SK-N-SH (cell line): ENCODE measurements at regions not wholly inside any gene's neighbourhood (a gene's known extent, or its start where the extent isn't known, plus 50 kb on each side); places are given as distances from the start of the nearest gene placed in this dataset.

ENCODE experiments used
- CHD2 ChIP-seq: fragments of 150-350 bp; IDR thresholded peaks from 2 replicates; pipeline ENCODE4 v1.6.1; 2018; ENCODE audit warnings: low read length; ENCODE audit not compliant: partially characterized antibody
- GABPA ChIP-seq: IDR thresholded peaks from 2 replicates; pipeline ENCODE4 v1.4.0; 2012; ENCODE audit warnings: low read depth, mild to moderate bottlenecking
- NRF1 ChIP-seq: IDR thresholded peaks from 2 replicates; pipeline ENCODE4 v1.6.1; 2012; ENCODE audit warnings: low read depth, mild to moderate bottlenecking, low read length
- POLR2AphosphoS5 ChIP-seq: IDR thresholded peaks from 2 replicates; pipeline ENCODE4 v1.6.1; 2012; ENCODE audit warnings: low read depth, low read length
- RCOR1 ChIP-seq: fragments of 150-350 bp; IDR thresholded peaks from 2 replicates; pipeline ENCODE4 v1.6.1; 2017; ENCODE audit warnings: antibody characterized with exemption, low read length
- RFX5 ChIP-seq: IDR thresholded peaks from 2 replicates; pipeline ENCODE4 v1.6.1; 2012; ENCODE audit warnings: mild to moderate bottlenecking, improper control_type of control experiment, low read length
- RXRA ChIP-seq: IDR thresholded peaks from 2 replicates; pipeline ENCODE4 v1.4.0; 2012; ENCODE audit warnings: low read depth, mild to moderate bottlenecking, borderline replicate concordance
- SIN3A ChIP-seq: IDR thresholded peaks from 2 replicates; pipeline ENCODE4 v1.6.1; 2012; ENCODE audit warnings: low read depth, mild to moderate bottlenecking, low read length, moderate library complexity, borderline replicate concordance
- TAF1 ChIP-seq: IDR thresholded peaks from 2 replicates; pipeline ENCODE4 v1.6.1; 2012; ENCODE audit warnings: low read depth, mild to moderate bottlenecking, low read length, moderate library complexity, borderline replicate concordance
- YY1 ChIP-seq: IDR thresholded peaks from 2 replicates; pipeline ENCODE4 v1.4.0; 2012; ENCODE audit warnings: low read depth, mild to moderate bottlenecking
- TF ChIP-seq, protein P1 (sequence below): fragments of 200-600 bp; sonication (generic); IDR thresholded peaks from 2 replicates; pipeline ENCODE4 v1.6.1; 2017; ENCODE audit warnings: antibody characterized with exemption, mild to moderate bottlenecking, moderate library complexity
- TF ChIP-seq, protein P2 (sequence below): IDR thresholded peaks from 2 replicates; pipeline ENCODE4 v1.4.0; 2012; ENCODE audit warnings: low read depth
- TF ChIP-seq, protein P3 (sequence below): fragments of 150-350 bp; IDR thresholded peaks from 2 replicates; pipeline ENCODE4 v1.6.1; 2016; ENCODE audit warnings: mild to moderate bottlenecking, low read depth, low read length

DNA sequence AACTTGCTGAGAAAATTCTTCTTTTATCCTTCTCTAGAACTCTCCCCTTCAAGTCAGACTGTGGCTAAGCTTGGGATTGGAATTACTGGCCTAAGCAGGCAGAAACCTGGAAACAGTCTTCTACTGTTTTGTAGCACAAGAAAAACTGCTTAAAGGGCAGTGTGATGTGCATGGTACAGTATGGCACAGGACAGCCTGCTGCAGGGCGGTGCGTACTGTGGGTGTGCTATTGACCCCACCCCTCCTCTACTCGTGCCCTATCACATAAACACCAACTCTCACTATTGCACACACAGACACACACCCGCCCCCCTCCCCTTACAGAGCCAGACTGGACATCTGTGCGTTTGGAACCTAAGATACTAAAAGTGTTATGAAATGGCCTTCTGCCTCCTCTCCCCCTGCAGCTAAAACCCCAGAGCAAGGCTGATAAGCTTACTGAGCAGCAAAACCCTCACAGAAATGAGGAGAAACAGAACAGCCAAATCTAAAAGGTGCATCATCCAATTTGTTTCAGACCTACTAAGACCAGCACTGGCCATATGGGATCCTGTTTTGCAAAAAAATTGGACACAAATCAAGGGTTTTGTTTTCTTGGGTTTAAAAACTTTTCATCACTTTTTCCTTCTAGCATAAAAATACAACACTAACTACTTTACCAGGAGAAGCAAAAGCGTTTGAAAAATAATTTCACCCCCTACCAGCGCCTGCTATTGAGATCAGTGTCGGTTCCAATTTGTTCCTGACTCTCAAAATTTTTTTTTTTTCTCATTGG lies 355.8 kb upstream of the LYPLAL1 start:
- TF ChIP-seq, protein P1, sequence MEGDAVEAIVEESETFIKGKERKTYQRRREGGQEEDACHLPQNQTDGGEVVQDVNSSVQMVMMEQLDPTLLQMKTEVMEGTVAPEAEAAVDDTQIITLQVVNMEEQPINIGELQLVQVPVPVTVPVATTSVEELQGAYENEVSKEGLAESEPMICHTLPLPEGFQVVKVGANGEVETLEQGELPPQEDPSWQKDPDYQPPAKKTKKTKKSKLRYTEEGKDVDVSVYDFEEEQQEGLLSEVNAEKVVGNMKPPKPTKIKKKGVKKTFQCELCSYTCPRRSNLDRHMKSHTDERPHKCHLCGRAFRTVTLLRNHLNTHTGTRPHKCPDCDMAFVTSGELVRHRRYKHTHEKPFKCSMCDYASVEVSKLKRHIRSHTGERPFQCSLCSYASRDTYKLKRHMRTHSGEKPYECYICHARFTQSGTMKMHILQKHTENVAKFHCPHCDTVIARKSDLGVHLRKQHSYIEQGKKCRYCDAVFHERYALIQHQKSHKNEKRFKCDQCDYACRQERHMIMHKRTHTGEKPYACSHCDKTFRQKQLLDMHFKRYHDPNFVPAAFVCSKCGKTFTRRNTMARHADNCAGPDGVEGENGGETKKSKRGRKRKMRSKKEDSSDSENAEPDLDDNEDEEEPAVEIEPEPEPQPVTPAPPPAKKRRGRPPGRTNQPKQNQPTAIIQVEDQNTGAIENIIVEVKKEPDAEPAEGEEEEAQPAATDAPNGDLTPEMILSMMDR: no peak
- TF ChIP-seq NRF1 (no peak), SIN3A (no peak), GABPA (no peak), POLR2AphosphoS5 (no peak), CHD2 (no peak), TAF1 (no peak), YY1 (no peak), RCOR1 (no peak), RFX5 (no peak), RXRA (no peak)
- TF ChIP-seq, protein P2, sequence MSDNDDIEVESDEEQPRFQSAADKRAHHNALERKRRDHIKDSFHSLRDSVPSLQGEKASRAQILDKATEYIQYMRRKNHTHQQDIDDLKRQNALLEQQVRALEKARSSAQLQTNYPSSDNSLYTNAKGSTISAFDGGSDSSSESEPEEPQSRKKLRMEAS: no peak
- TF ChIP-seq, protein P3, sequence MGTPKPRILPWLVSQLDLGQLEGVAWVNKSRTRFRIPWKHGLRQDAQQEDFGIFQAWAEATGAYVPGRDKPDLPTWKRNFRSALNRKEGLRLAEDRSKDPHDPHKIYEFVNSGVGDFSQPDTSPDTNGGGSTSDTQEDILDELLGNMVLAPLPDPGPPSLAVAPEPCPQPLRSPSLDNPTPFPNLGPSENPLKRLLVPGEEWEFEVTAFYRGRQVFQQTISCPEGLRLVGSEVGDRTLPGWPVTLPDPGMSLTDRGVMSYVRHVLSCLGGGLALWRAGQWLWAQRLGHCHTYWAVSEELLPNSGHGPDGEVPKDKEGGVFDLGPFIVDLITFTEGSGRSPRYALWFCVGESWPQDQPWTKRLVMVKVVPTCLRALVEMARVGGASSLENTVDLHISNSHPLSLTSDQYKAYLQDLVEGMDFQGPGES: no peak
